DOHH2 (cell line): ENCODE measurements at regions not wholly inside any gene's neighbourhood (a gene's known extent, or its start where the extent isn't known, plus 50 kb on each side); places are given as distances from the start of the nearest gene placed in this dataset.

Experiments used
- H3F3A ChIP-seq: fragments of 200-600 bp; sonication (generic), shearing (Covaris generic); 2 replicates; pipeline ENCODE4 v1.6.0; 2016; ENCODE audit warnings: antibody characterized with exemption, mild to moderate bottlenecking; ENCODE audit not compliant: control insufficient read depth, insufficient read depth
- H3K27ac ChIP-seq: fragments of 200-600 bp; sonication (generic); 2 replicates; pipeline ENCODE4 v1.5.1; 2014; ENCODE audit warnings: low read depth, mild to moderate bottlenecking, low read length, moderate library complexity
- H3K27me3 ChIP-seq: fragments of 200-600 bp; sonication (generic); 2 replicates; pipeline ENCODE4 v1.6.1; 2014; ENCODE audit warnings: mild to moderate bottlenecking, low read length, mixed read lengths; ENCODE audit not compliant: control insufficient read depth
- H3K36me3 ChIP-seq: fragments of 200-600 bp; sonication (generic); 2 replicates; pipeline ENCODE4 v1.6.1; 2014; ENCODE audit warnings: mild to moderate bottlenecking, low read length, moderate library complexity, mixed read lengths; ENCODE audit not compliant: control insufficient read depth
- H3K4me1 ChIP-seq: fragments of 200-600 bp; sonication (generic); 2 replicates; pipeline ENCODE4 v1.6.1; 2014; ENCODE audit warnings: mild to moderate bottlenecking, low read length, mixed read lengths; ENCODE audit not compliant: control insufficient read depth
- H3K4me2 ChIP-seq: fragments of 200-600 bp; sonication (generic); 2 replicates; pipeline ENCODE4 v1.6.0; 2014; ENCODE audit warnings: mild to moderate bottlenecking, low read length, moderate library complexity
- H3K4me3 ChIP-seq: fragments of 200-600 bp; sonication (generic); 2 replicates; pipeline ENCODE4 v1.5.1; 2014; ENCODE audit warnings: mild to moderate bottlenecking, low read length, mixed read lengths
- H3K79me2 ChIP-seq: fragments of 200-600 bp; sonication (generic); 2 replicates; pipeline ENCODE4 v1.6.1; 2014; ENCODE audit warnings: mild to moderate bottlenecking, low read length, mixed read lengths; ENCODE audit not compliant: control insufficient read depth
- H3K9me2 ChIP-seq: fragments of 200-600 bp; sonication (generic); replicated peaks from 2 replicates; pipeline ENCODE4 v1.6.1; 2014; ENCODE audit warnings: mild to moderate bottlenecking, low read length, mixed read lengths; ENCODE audit not compliant: control insufficient read depth
- H3K9me3 ChIP-seq: fragments of 200-600 bp; sonication (generic); 2 replicates; pipeline ENCODE4 v1.6.1; 2014; ENCODE audit warnings: antibody characterized with exemption, low read length, mixed read lengths; ENCODE audit not compliant: control insufficient read depth, insufficient read depth
- H4K20me1 ChIP-seq: fragments of 200-600 bp; sonication (generic); 2 replicates; pipeline ENCODE4 v1.6.0; 2014; ENCODE audit warnings: low read depth, mild to moderate bottlenecking, antibody characterized with exemption, low read length, moderate library complexity; ENCODE audit not compliant: control insufficient read depth, insufficient read depth
- EZH2phosphoT487 ChIP-seq: fragments of 200-600 bp; sonication (generic); IDR thresholded peaks from 2 replicates; pipeline ENCODE4 v1.6.1; 2017; ENCODE audit warnings: borderline replicate concordance, mild to moderate bottlenecking, antibody characterized with exemption, low read length, moderate library complexity, mixed read lengths
- TF ChIP-seq, protein P1 (sequence below): fragments of 200-600 bp; sonication (generic); IDR thresholded peaks from one replicate; pipeline ENCODE4 v1.5.1; 2014; ENCODE audit warnings: antibody characterized with exemption, mild to moderate bottlenecking, low read depth, low read length; ENCODE audit not compliant: poor library complexity, severe bottlenecking

DNA sequence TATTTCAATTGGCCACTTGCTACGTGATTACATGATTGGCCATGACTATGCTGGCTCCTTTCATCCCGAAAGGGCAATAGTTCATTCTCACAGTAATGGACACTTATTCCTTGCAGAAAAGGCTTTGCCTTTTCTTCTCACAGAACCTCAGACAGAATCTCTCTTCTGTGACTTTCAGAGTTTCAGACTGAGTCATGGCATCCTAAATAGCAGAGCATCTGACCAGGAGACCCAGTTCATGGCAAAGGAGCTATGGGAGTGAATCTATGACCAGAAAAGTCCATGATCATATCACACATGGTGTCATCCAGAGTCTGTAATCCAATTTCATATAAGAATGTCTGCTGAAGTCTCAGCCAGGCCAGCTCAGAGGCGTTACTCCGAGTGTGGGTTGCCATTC, 263.3 kb upstream of the CLNK start:
- Histone ChIP-seq H3K4me2 (no peak overlapping the region), H3K4me1 (no peaks in the 10 kb centered on the region), H3K9me2 (no peaks in the 10 kb centered on the region), H4K20me1 (no peaks in the 10 kb centered on the region), H3K79me2 (no peaks in the 10 kb centered on the region), H3F3A (no peaks in the 10 kb centered on the region), H3K36me3 (no peaks in the 10 kb centered on the region), H3K9me3 (peaks cover 3% of the 10 kb centered on the region; the same call in 1 of the 2 replicates), H3K27me3 (no peaks in the 10 kb centered on the region), H3K27ac (no peak overlapping the region), H3K4me3 (no peak overlapping the region)
- TF ChIP-seq, protein P1, sequence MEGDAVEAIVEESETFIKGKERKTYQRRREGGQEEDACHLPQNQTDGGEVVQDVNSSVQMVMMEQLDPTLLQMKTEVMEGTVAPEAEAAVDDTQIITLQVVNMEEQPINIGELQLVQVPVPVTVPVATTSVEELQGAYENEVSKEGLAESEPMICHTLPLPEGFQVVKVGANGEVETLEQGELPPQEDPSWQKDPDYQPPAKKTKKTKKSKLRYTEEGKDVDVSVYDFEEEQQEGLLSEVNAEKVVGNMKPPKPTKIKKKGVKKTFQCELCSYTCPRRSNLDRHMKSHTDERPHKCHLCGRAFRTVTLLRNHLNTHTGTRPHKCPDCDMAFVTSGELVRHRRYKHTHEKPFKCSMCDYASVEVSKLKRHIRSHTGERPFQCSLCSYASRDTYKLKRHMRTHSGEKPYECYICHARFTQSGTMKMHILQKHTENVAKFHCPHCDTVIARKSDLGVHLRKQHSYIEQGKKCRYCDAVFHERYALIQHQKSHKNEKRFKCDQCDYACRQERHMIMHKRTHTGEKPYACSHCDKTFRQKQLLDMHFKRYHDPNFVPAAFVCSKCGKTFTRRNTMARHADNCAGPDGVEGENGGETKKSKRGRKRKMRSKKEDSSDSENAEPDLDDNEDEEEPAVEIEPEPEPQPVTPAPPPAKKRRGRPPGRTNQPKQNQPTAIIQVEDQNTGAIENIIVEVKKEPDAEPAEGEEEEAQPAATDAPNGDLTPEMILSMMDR: no peak
- no peak for TF ChIP-seq EZH2phosphoT487

- H3K4me1 ChIP-seq: no peaks in the 10 kb centered on the region
- H3K4me3 ChIP-seq: no peak overlapping the region
- H3K9me3 ChIP-seq: peaks cover 9% of the 10 kb centered on the region; the same call in 1 of the 2 replicates
- H3K9me2 ChIP-seq: no peaks in the 10 kb centered on the region
- no peaks in the 10 kb centered on the region for H3F3A ChIP-seq
- H3K27ac ChIP-seq: no peak overlapping the region
- no peak overlapping the region for H3K4me2 ChIP-seq
- no peaks in the 10 kb centered on the region for H3K36me3 ChIP-seq
- no peaks in the 10 kb centered on the region for H3K79me2 ChIP-seq
- H4K20me1 ChIP-seq: no peaks in the 10 kb centered on the region
- no peaks in the 10 kb centered on the region for H3K27me3 ChIP-seq
- TF ChIP-seq, protein P1: no peak
- TF ChIP-seq EZH2phosphoT487: no peak
These were observed 259.8 kb upstream of the CLNK start for GRCh38 chr4:10944321-10944720.

- Histone ChIP-seq H3K27me3 (no peaks in the 10 kb centered on the region), H4K20me1 (no peaks in the 10 kb centered on the region), H3K4me2 (no peak overlapping the region), H3K79me2 (no peaks in the 10 kb centered on the region), H3K27ac (no peak overlapping the region), H3K36me3 (no peaks in the 10 kb centered on the region), H3K9me3 (peaks cover 9% of the 10 kb centered on the region; the same call in 1 of the 2 replicates), H3K9me2 (no peaks in the 10 kb centered on the region), H3F3A (no peaks in the 10 kb centered on the region), H3K4me3 (no peak overlapping the region), H3K4me1 (no peaks in the 10 kb centered on the region)
- TF ChIP-seq, protein P1: no peak
- no peak for TF ChIP-seq EZH2phosphoT487
These were observed 257.6 kb upstream of the CLNK start for GRCh38 chr4:10942156-10942555.
